Esophagus mucosa (tissue), 1 donor: ENCODE measurements at regions not wholly inside any gene's neighbourhood (a gene's known extent, or its start where the extent isn't known, plus 50 kb on each side); places are given as distances from the start of the nearest gene placed in this dataset.
"Not testable (repeated sequence)": the region's sequence is repeated elsewhere in the genome, so short reads cannot be mapped to it uniquely, and the experiment has no call there.

Experiments used
- ATAC-seq: fragments of 200-7000 bp; cut with Tn5 transposase; one replicate; pipeline ENCODE4 v1.9.1; 2020
- donor health status: DM: yes; HTN: yes; CAD: no.

- ATAC-seq = no peak
These were observed 93.8 kb upstream of the BMAL1 start for GRCh38 chr11:13183826-13184196.

GRCh38 chr11:13184295-13184794 is 93.2 kb upstream of the BMAL1 start:
- ATAC-seq = no peak

- no peak for ATAC-seq
These were observed 89.4 kb upstream of the BMAL1 start for GRCh38 chr11:13188179-13188578.

GRCh38 chr11:13189561-13190426 is 87.8 kb upstream of the BMAL1 start:
- ATAC-seq = no peak

GRCh38 chr11:13193613-13194012 is 84.0 kb upstream of the BMAL1 start:
- ATAC-seq = no peak

GRCh38 chr11:13197374-13197773 is 80.2 kb upstream of the BMAL1 start:
- not testable (repeated sequence) for ATAC-seq

- ATAC-seq = no peak
These were observed 72.1 kb upstream of the BMAL1 start for GRCh38 chr11:13205486-13205885.

- ATAC-seq = no peak
These were observed 71.4 kb upstream of the BMAL1 start for GRCh38 chr11:13206086-13206640.

GRCh38 chr11:13207270-13207664 is 70.3 kb upstream of the BMAL1 start:
- peak; percentile 25 for ATAC-seq

GRCh38 chr11:13207665-13208594 is 69.7 kb upstream of the BMAL1 start:
- ATAC-seq = peak; percentile 51

GRCh38 chr11:13208921-13209320 is 68.7 kb upstream of the BMAL1 start:
- ATAC-seq = no peak

- no peak for ATAC-seq
These were observed 68.2 kb upstream of the BMAL1 start for GRCh38 chr11:13209379-13209778.

- peak; percentile 50 for ATAC-seq
These were observed 67.2 kb upstream of the BMAL1 start for GRCh38 chr11:13210424-13210823.

GRCh38 chr11:13214276-13214675 is 63.3 kb upstream of the BMAL1 start:
- no peak for ATAC-seq

GRCh38 chr11:13215149-13215548 is 62.4 kb upstream of the BMAL1 start:
- ATAC-seq = peak; percentile 65

GRCh38 chr11:13216019-13216710 is 61.4 kb upstream of the BMAL1 start:
- peak; percentile 92 for ATAC-seq

- no peak for ATAC-seq
These were observed 60.9 kb upstream of the BMAL1 start for GRCh38 chr11:13216711-13217075.

- not testable (repeated sequence) for ATAC-seq
These were observed 58.9 kb upstream of the BMAL1 start for GRCh38 chr11:13218685-13219084.

- no peak for ATAC-seq
These were observed 57.4 kb upstream of the BMAL1 start for GRCh38 chr11:13220148-13220547.

- ATAC-seq = no peak
These were observed 55.9 kb upstream of the BMAL1 start for GRCh38 chr11:13221722-13222121.

GRCh38 chr11:13222285-13222684 is 55.3 kb upstream of the BMAL1 start:
- no peak for ATAC-seq

- no peak for ATAC-seq
These were observed 54.5 kb upstream of the BMAL1 start for GRCh38 chr11:13223112-13223511.
